ENCODE measurements at regions not wholly inside any gene's neighbourhood (a gene's known extent, or its start where the extent isn't known, plus 50 kb on each side); places are given as distances from the start of the nearest gene placed in this dataset.

DNA sequence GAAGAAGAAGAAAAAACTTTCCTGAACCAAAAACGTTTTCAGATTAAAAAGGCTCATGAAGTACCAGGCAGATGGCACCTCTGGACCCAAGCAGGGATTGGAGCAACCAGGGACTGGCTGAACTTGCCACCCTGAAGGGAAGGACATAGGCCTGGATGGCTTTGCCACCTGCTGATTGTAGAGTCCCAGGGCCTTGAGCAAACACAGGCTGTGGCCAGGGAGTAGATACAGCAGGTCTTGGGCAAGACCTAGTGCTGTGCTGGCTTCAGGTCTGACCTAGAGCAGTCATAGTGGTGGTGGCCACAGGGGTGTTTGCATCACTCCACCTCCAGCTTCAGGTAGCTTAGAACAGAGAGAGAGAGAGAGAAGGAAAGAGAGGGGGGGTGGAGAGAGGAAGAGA lies 176.7 kb upstream of the FOXN2 start:
- DNase-seq (ENCODE audit: low read depth, low spot score), result no peak

DNA sequence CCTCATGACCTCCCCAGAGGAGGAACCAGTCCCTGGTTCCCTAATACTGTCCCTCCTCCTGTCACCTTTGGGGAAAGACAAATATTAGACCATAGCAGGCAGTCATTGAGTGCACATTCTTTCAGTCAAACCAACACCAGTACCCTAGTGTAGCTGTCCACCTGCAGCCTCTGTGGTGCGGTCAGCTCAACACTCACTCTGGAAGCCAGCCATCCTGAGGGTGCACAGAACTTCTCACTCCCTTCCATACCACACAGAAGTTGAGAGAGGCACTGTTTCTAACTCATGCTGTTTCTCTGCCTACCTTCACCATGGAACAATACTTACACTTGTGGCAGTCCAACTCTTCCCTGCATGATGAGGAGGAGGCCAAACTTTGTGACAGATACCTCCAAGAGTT lies 175.6 kb upstream of the FOXN2 start:
- no peak for DNase-seq (ENCODE audit: low read depth, low spot score)

DNA sequence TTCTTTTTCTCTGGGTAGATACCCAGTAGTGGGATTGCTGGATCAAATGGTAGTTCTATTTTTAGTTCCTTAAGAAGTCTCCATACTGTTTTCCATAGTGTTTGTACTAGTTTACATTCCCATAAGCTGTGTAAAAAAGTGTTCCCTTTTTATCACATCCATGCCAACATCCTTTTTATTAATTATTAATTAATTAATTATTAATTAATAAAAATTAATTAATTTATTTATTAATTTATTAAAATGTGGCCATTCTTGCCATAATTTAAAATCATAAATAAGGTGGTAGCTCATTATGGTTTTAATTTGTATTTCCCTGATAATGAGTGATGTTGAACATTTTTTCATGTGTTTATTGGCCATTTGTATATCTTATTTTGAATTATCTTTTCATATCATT lies 173.9 kb upstream of the FOXN2 start:
- no peak for DNase-seq (ENCODE audit: low read depth, low spot score)

DNA sequence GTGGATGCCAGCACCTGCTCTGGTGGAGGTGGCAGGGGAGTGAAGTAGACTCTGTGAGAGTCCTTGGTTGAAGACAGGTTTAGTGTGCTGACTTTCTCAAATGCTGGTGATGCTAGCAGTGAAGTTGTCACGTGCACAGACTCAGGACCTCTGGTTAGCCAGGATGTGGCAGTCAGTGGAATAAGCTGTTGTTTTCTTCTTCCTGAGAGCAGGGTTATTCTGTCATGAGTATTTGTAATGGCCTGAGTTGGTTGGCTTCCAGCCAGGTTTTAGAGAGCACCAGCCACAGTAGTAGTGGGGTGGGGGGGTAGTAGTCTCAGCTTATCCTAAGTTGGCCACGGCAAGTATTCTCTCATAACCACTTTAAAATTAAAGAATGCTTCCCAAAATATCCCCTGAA lies 169.7 kb upstream of the FOXN2 start:
- peak; percentile 22 for DNase-seq (ENCODE audit: low read depth, low spot score)

DNA sequence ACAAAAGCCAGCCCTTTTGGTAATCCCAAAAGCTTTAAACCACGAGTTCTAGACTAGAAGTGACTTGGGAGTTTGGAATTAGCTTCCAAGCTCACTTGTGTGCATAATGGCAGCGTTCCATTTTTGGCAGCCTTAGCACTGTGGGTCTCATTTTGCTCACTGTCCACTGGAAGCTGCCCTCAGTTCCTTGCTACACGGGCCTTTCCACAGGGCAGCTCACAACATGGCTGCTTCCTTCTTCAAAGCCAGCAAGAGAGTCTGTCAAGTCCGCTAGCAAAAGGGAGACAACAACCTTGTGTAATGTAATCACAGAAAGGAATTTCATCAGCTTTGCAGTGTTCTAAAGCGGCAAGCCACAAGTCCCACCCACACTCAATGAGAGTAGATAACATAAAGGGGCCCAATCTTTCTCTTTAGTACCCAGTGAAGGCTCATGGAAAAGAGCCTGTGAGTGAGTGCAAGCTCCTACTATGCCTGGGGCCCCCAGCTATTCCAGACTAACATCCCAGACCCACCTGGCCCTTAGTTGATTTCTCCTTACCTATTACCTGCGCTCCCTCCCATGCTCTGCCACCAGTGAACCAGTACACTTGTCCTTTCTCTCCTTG lies 168.5 kb upstream of the FOXN2 start:
- peak; percentile 21 for DNase-seq (ENCODE audit: low read depth, low spot score)

DNA sequence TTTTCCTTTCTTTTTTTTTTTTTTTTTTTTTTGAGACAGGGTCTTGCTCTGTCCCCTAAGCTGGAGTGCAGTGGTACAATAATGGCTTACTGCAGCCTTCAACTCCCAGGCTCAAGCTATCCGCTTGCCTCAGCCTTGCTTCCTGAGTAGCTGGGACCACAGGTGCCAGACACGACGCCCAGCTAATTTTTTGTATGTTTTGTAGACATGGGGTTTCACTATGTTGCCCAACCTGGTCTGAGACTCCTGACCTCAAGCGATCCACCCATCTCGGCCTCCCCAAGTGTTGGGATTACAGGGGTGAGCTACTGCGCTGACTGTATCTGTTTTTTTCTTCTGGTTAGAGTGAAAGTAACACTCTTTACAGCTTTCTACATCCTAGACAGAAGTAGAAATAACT lies 167.9 kb upstream of the FOXN2 start:
- DNase-seq (ENCODE audit: low read depth, low spot score), result no peak

DNA sequence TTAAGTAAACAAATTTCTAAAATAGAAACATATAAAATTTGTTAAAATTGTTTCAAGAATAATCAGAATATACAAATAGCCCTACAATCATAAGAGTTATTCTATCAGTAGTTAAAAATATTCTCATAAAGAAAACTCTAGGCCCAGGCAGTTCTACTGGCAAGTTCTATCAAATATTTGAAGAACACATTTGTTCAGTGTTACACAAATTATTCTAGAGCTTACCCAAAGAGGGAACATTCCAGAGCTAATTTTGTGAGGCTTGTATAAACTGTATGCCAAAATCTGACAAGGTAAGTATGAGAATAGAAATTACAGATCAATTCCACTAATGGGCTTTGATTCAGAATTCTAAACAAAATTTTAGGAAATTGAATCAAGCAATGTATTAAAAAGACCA lies 166.8 kb upstream of the FOXN2 start:
- no peak for DNase-seq (ENCODE audit: low read depth, low spot score)

DNA sequence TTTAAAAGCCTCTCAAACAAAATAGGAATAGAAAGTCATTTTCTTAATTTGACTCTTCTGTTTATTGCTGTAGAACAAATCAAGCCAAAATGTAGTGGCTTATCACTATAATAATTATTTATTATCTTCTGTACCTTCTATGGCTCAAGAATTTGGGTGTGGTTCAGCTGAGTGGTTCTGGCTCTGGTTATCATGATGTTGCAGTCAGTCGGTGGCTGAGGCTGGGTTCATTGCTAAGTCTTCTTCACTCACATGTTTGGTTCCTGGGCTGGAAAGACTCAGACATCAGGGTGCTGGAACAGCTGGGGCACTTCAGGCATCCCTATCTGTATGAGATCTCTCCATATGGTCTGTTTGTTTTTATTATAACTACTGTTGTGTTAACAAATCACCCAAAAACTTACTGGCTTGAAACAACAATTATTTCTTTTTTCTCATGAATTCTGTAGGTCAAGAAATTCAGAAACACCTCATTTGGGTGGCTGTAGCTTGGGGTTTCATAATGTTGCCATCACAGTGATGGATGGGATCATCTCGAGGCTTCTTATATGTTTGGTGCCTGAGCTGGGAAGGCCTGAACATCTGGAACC lies 165.5 kb upstream of the FOXN2 start:
- DNase-seq (ENCODE audit: low read depth, low spot score), result no peak

DNA sequence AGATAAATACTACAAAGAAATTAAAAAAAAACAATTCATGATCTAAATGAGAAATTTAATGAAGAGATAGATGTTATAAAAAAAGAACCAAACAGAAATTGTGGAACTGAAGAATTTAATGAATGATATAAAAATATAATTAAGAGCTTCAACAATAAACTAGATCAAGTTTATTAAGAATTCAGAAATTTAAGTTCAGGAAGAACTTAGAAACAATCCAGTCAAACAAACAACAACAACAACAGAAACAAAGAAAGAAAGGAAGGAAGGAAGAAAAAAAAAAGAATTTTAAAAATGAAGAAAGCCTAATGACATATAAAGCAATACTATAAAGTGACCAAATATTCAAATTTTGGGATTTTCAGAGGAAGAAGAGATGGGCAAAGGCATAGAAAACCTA lies 157.3 kb upstream of the FOXN2 start:
- DNase-seq (ENCODE audit: low read depth, low spot score), result no peak

DNA sequence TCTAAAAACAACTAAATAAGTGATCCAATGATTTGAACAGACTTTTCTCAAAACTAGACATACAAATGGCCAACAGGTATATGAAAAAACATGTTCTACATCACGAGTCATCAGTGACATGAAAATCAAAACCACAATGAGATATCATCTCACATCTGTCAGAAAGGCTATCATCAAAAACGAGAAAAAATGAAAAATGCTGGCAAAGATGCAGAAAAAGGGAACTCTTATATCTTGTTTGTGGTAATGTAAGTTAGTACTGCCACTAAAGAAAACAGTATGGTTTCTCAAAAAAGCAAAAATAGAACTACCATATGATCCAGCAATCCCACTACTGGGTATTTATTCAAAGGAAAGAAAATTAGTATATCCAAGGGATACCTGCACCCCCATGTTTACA lies 152.9 kb upstream of the FOXN2 start:
- DNase-seq (ENCODE audit: low read depth, low spot score), result no peak

DNA sequence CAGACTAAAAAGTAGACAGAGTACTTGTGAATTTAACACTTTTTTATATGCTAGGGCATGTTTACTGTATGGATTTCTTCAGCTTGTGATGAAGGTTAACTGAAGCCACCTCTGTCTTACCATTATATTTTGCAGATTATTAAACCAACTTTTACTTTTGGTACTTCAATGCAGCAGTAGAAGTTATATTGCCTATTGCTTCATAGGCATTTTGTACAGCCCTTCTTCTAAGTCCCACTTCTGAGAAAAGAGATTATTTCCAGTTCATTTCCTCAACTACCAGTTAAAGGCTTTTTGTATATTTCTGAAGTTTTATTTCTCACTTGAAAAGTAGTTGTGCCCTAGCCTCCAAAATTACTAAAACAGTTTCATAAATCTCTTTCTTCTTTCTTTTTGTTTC lies 151.7 kb upstream of the FOXN2 start:
- no peak for DNase-seq (ENCODE audit: low read depth, low spot score)

DNA sequence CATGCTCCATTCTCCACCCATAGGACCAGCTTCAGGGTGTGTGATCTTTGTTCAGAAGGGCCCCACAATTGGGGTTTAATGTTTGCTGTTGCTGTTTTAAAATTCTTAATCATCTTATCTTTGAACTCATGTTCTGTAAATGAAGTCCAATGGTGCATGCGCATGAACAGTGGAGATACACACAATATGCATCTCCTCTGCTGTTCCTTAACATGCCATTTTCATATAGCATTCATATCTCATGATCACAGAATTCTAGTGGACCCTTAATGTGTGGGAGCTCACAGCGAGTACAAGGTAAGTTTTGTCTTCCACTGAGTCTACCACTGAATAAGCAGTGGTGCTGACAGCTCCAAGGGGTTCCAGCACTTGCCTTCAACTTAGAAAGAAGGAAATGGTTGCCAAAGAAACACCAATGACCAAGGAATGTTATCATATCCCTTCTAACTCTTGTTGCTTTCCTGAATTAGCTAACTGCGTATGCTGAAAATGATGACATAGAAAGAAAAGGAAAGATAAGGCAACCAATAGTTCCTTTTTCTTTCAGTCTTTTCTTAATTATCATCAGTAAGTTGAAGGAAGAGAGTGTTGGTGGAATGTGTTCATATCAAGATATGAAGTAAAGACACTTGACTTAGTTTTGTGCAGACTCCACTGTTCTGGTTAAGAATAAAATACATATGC lies 149.3 kb upstream of the FOXN2 start:
- no peak for DNase-seq (ENCODE audit: low read depth, low spot score)

DNA sequence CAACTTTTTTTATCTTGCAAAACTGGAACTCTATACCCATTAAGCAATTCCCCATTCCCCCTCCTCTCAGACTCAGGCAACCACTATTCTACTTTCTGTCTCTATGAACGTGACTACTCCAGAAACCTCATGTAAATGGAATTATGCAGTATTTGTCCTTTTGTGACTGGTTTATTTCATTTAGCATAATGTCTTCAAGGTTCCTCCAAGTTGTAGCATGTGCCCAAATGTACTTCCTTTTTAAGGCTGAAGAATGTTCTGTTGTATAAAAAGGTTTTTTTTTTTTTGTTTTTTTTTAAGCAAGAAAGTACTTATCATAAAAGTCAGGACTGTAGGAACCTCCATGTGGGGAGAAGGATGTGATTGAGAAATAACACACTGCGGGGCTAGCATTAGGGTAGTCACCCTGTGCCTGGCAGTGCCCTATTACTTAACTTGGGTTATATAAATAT lies 145.3 kb upstream of the FOXN2 start:
- no peak for DNase-seq (ENCODE audit: low read depth, low spot score)

DNA sequence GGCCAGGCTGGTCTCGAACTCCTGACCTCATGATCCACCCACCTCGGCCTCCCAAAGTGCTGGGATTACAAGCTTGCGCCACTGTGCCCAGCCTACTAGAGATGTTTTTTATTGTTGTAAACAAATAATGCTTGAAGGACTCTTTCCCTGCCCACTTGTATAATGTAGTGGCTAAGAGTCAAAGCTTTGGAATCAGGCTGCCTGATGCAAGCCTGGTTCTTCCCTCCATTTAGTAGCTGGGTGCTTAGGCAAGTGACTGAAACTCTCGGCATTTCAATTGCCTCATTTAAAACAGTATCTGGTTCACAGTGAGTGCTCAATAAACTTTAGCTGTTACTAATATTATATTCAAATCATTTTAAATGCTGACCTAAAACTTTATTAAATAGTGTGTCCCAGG lies 144.2 kb upstream of the FOXN2 start:
- DNase-seq (ENCODE audit: low read depth, low spot score), result no peak

DNA sequence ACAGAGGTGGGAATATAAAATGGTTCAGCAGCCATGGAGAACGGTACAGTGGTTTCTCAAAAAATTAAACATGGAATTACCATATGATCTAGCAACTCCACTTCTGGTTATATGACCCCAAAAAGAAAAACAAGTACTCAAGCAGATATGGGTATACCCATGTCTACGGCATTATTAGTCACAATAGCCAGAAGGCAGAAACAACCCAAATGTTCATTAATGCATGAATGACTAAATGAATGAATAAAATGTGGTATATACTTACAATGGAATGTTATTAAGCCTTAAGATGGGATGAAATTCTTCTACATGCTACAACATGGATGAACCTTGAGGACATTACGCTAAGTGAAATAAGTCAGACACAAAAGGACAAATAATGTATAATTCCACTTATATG lies 141.3 kb upstream of the FOXN2 start:
- no peak for DNase-seq (ENCODE audit: low read depth, low spot score)

DNA sequence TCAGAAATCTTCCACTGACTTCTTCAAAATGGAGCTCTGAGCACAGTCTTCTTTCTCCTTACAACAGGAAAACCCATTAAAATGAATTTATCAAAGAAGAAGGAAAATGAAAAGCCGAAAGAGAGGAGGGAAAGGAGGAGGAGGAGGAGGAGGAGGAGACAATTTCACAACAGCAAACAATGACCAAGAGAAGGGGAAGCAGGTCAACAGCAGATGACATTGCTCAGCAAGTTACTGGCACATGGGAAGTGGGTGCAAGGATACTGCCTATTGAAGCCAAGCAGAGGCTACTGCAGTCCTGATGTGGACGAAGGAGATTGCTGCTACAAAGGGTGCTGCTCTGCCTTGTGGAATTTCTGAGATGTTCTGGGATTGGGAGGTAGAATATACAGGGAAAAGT lies 140.0 kb upstream of the FOXN2 start:
- DNase-seq (ENCODE audit: low read depth, low spot score), result no peak

DNA sequence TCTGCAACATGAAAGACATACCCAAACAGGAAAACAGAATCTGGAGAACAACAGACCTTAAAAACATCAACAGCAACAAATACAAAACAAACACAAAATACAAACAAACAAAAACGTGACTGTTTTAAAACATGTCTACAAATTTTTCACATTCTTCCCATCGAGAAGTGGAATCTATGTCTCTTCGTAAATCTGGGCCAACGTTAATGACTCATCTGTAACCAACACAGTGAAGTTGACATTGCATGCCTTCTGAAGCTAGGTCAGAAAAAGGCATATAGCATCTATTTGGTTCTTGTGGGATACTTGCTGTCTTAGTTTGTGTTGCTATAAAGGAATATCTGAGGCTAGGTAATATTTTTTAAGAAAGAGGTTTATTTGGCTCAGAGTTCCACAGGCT lies 139.2 kb upstream of the FOXN2 start:
- DNase-seq (ENCODE audit: low read depth, low spot score), result peak; percentile 62

DNA sequence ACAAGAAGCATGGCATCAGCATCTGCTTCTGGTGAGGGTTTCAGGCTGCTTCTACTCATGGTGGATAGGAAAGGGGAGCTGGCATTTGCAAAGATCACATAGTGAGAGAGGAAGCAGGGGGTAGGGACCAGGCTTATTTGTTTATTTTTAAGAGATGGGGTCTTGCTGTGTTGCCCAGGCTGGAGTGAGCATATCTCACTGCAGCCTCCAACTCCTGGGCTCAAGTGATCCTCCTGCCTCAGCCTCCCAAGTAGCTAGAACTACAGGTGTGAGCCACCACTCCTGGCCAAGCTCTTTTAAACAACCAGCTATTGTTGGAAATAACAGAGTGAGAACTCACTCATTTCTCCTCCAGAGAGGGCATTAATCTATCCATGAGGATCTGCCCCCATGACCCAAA lies 138.8 kb upstream of the FOXN2 start:
- DNase-seq (ENCODE audit: low read depth, low spot score), result no peak

DNA sequence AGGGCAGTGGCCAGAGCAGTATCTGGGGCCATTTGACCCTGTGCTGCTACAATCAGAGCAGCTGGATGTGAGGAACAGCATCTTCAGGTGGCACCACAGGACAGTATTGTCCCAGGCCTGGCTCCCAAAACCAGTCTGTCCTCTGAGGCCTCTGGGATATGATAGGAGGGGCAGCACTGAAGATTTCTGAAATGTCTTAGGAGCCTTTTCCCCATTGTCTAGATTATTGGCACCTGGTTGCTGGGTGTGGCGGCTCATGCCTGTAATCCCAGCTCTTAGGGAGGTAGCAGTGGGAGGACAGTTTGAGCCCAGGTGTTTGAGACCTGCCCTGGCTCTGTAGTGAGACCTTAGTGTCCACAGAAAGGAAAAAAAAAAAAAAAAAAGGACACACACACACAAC lies 137.6 kb upstream of the FOXN2 start:
- no peak for DNase-seq (ENCODE audit: low read depth, low spot score)

DNA sequence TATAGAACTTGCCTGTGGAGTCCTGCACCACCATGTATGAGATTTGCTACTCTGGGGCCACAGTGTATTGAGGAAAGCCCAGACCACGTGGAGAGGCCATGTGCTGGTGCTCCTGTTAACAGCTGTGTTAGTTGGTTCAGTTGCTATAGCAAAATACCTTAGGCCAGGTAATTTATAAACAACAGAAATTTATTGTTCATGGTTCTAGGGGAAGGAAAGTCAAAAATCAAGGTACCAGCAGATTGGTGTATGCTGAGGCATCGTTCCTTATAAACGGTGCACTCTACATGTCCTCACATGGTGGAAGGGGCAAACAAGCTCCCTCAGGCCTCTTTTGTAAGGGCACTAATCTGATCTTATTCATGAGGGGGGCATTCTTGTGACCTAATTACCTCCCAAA lies 135.9 kb upstream of the FOXN2 start:
- no peak for DNase-seq (ENCODE audit: low read depth, low spot score)

DNA sequence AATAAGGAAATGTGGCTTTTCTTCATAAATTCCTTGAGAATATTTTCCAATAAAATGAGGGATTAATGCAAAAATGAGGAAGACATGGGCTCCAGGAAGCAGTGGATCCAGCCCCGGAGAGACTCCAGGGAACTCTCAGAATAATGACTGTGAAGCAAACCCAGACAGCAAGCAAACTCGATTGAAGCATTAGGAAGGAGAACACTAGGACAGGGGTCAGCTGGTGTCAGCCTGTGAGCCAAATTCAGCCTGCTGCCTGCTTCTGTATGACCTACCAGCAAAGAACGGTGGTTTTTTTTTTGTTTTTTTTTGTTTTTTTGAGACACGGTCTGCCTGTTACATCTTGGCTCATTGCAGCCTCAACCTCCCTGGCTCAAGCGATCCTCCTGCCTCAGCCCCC lies 133.9 kb upstream of the FOXN2 start:
- DNase-seq (ENCODE audit: low read depth, low spot score), result no peak

DNA sequence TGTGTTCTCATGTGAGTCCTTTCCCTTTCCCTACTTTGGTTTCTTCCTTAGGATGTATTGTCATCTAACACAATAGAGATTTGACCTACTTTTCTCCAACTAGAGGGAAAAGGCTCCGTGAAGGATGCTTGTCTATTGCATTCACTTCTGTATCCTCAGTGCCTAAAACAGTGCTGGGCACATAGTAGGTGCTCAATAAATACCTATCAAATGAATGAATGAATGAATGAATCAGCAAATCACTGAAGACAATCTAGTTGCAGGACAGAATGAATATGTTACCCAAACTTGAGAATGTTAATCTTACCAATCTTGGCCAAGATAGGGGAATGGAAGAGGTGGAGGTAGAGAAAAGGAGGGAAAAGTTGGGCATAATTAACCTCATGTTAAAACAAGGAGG lies 131.2 kb upstream of the FOXN2 start:
- DNase-seq (ENCODE audit: low read depth, low spot score), result no peak

DNA sequence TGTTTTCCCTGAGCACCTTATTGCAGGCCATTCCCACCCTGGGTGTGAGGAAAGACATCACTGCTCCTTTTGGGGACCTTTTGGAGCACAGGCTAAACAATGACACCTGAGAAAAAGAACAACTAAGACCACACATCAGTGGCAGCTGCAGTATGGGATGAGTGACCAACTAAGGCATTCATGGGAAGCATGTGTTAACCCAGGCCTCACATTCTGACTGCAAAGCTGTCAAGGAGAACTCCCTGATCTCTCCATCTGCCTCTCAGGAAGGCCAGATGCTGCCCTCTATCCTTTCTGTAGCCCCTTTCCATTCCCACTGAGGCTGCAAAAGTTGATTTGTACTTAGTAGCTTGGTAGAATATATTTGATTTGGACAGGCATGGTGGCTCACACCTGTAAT lies 130.5 kb upstream of the FOXN2 start:
- no peak for DNase-seq (ENCODE audit: low read depth, low spot score)

DNA sequence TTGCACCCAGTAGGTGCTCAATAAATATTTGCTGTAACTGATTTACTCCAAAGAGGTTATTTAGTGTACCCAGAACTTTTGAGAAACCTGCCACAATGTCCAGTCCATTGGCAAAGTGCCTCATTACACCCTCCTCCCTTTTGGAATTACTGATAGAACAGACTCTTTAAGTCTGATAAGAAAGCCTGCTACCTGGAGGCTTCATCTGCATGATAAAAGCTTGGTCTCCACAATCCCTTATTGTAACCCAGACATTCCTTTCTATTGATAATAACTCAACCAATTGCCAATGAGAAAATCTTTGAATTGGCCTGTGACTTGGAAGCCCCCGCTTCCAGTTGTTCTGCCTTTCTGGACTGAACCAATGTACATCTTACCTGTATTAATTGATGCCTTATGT lies 127.0 kb upstream of the FOXN2 start:
- no peak for DNase-seq (ENCODE audit: low read depth, low spot score)
